CD4-positive, alpha-beta T cell (primary cell): ENCODE measurements at regions not wholly inside any gene's neighbourhood (a gene's known extent, or its start where the extent isn't known, plus 50 kb on each side); places are given as distances from the start of the nearest gene placed in this dataset.

Experiments
- ATAC-seq: fragments of 200-7000 bp; cut with Tn5 transposase; one replicate; pipeline ENCODE4 v1.10.0; 2022; ENCODE audit warnings: mild to moderate bottlenecking; ENCODE audit not compliant: poor library complexity
- CTCF ChIA-PET: fragments of 350-600 bp; sonication (Branson Sonifier 250); formaldehyde crosslinking; loops from one replicate; lab custom pipeline; 2021; ENCODE audit warnings: antibody characterized with exemption, inconsistent platforms; lab: Charles Lee
- POLR2A ChIA-PET: fragments of 350-600 bp; sonication (Branson Sonifier 250); formaldehyde crosslinking; loops from one replicate; lab custom pipeline; 2021; ENCODE audit warnings: antibody characterized with exemption, inconsistent platforms; lab: Charles Lee
- DNase-seq, 14 experiments: peaks; one replicate each; pipeline ENCODE4 v3.0.0-alpha.2; 2013 to 2020; ENCODE audit warnings: mixed read lengths in 2 of 14
- H3K27ac ChIP-seq, 2 donors: one replicate each; pipeline versions ENCODE4 v1.5.1 to v1.7.0; 2013; ENCODE audit warnings: low read length in 2 of 2, low read depth in 1 of 2, mild to moderate bottlenecking in 1 of 2
- H3K27me3 ChIP-seq, 2 experiments: 1 replicate in 1 of 2; 2 replicates in 1 of 2; pipeline versions ENCODE4 v1.6.1 to v1.7.0; 2013; ENCODE audit warnings: low read length in 2 of 2, control low read depth in 1 of 2, mild to moderate bottlenecking in 1 of 2, moderate library complexity in 1 of 2; ENCODE audit not compliant: insufficient read depth in 2 of 2, control insufficient read depth in 1 of 2
- H3K36me3 ChIP-seq: one replicate; pipeline ENCODE4 v1.6.1; 2013; ENCODE audit warnings: low read length, control low read depth; ENCODE audit not compliant: insufficient read depth
- H3K4me1 ChIP-seq: one replicate; pipeline ENCODE4 v1.6.1; 2013; ENCODE audit warnings: low read length, control low read depth; ENCODE audit not compliant: insufficient read depth
- H3K4me3 ChIP-seq: one replicate; pipeline ENCODE4 v1.5.1; 2013; ENCODE audit warnings: mild to moderate bottlenecking, low read length, moderate library complexity
- H3K9me3 ChIP-seq, 2 experiments: 1 replicate in 1 of 2; 2 replicates in 1 of 2; pipeline versions ENCODE4 v1.6.1 to v1.7.0; 2013; ENCODE audit warnings: low read length in 2 of 2, mild to moderate bottlenecking in 2 of 2, control low read depth in 1 of 2, moderate library complexity in 1 of 2; ENCODE audit not compliant: control insufficient read depth in 1 of 2, insufficient read depth in 1 of 2
- H3K27ac Mint-ChIP-seq: one replicate; pipeline ENCODE4 v1.8.0; 2020; ENCODE audit warnings: mixed read lengths
- H3K27me3 Mint-ChIP-seq: one replicate; pipeline ENCODE4 v1.8.0; 2021; ENCODE audit warnings: mixed read lengths
- H3K36me3 Mint-ChIP-seq: one replicate; pipeline ENCODE4 v1.8.0; 2021; ENCODE audit warnings: low read depth, mixed read lengths
- H3K4me1 Mint-ChIP-seq: one replicate; pipeline ENCODE4 v1.8.0; 2021; ENCODE audit warnings: low read depth, mixed read lengths
- H3K4me3 Mint-ChIP-seq: one replicate; pipeline ENCODE4 v1.8.0; 2020; ENCODE audit warnings: mild to moderate bottlenecking, mixed read lengths
- H3K9me3 Mint-ChIP-seq: one replicate; pipeline ENCODE4 v1.8.0; 2020; ENCODE audit warnings: mixed read lengths
- CTCF ChIP-seq: fragments of 200-600 bp; IDR thresholded peaks from one replicate; pipeline ENCODE4 v1.8.0; 2022; ENCODE audit warnings: antibody characterized with exemption, mild to moderate bottlenecking
- intact Hi-C, 2 experiments: fragments of 100-400 bp; cut with DNase I in 1 of 2; cut with micrococcal nuclease in 1 of 2; formaldehyde crosslinking; loops; one replicate each; pipeline versions ENCODE4 v1.15.1 to v1.9.0; 2023 to 2025; cut with DNase I, micrococcal nuclease

GRCh38 chr11:88398372-88398771 is 60.8 kb upstream of the CTSC start:
- CTCF ChIA-PET: no interaction called here
- ATAC-seq: no peak
- H3K9me3 Mint-ChIP-seq: no peaks in the 10 kb centered on the region

GRCh38 chr11:88390254-88390653 is 52.7 kb upstream of the CTSC start:
- no peak overlapping the region for H3K27ac ChIP-seq
- no peak for TF ChIP-seq CTCF
- POLR2A ChIA-PET: no interaction called here
- Mint-ChIP-seq H3K36me3 (no peaks in the 10 kb centered on the region), H3K27me3 (no peaks in the 10 kb centered on the region), H3K27ac (no peak overlapping the region), H3K4me1 (no peaks in the 10 kb centered on the region), H3K4me3 (no peak overlapping the region), H3K9me3 (no peaks in the 10 kb centered on the region)
- no peak for DNase-seq
- H3K36me3 ChIP-seq: no peaks in the 10 kb centered on the region
- no peaks in the 10 kb centered on the region for H3K27me3 ChIP-seq
- intact Hi-C loops: no loop called here
- peaks cover 0 to 4% of the 10 kb centered on the region in 2 experiments for H3K9me3 ChIP-seq
- H3K4me1 ChIP-seq: no peaks in the 10 kb centered on the region
- ATAC-seq: no peak
- H3K4me3 ChIP-seq: no peak overlapping the region
- CTCF ChIA-PET: no interaction called here

More at GRCh38 chr11:88398372-88398771, 60.8 kb upstream of the CTSC start:
- TF ChIP-seq CTCF: no peak
- intact Hi-C loops: no loop called here
- DNase-seq: peak in 1 of 14 experiments; percentile 18
- Mint-ChIP-seq H3K27ac (no peak overlapping the region), H3K27me3 (no peaks in the 10 kb centered on the region), H3K4me3 (no peak overlapping the region), H3K36me3 (no peaks in the 10 kb centered on the region), H3K4me1 (peaks cover 5% of the 10 kb centered on the region)
- H3K4me3 ChIP-seq: no peak overlapping the region
- POLR2A ChIA-PET: interaction anchor here (0.6 kb wide), 1 partner anchor 115 kb away, joined by 3 read pairs; no protein-coding TSS in a partner anchor
- no peaks in the 10 kb centered on the region for H3K36me3 ChIP-seq
- H3K4me1 ChIP-seq: no peaks in the 10 kb centered on the region
- H3K27me3 ChIP-seq: no peaks in the 10 kb centered on the region
- no peaks in the 10 kb centered on the region for H3K9me3 ChIP-seq
- no peak overlapping the region for H3K27ac ChIP-seq

- Histone ChIP-seq H3K4me3 (no peak overlapping the region), H3K27ac (no peak overlapping the region), H3K36me3 (no peaks in the 10 kb centered on the region), H3K9me3 (peaks cover 0 to 4% of the 10 kb centered on the region in 2 experiments), H3K4me1 (no peaks in the 10 kb centered on the region), H3K27me3 (no peaks in the 10 kb centered on the region)
- Mint-ChIP-seq H3K36me3 (no peaks in the 10 kb centered on the region), H3K4me1 (no peaks in the 10 kb centered on the region), H3K27me3 (no peaks in the 10 kb centered on the region), H3K27ac (no peak overlapping the region), H3K4me3 (no peak overlapping the region), H3K9me3 (no peaks in the 10 kb centered on the region)
- ATAC-seq (no peak), DNase-seq (no peak)
- ChIA-PET POLR2A (no interaction called here), CTCF (no interaction called here)
- TF ChIP-seq CTCF: no peak
- intact Hi-C loops: no loop called here
These were observed 50.4 kb upstream of the CTSC start for GRCh38 chr11:88387957-88388356.
